ENCODE measurements at regions not wholly inside any gene's neighbourhood (a gene's known extent, or its start where the extent isn't known, plus 50 kb on each side); places are given as distances from the start of the nearest gene placed in this dataset.

DNA sequence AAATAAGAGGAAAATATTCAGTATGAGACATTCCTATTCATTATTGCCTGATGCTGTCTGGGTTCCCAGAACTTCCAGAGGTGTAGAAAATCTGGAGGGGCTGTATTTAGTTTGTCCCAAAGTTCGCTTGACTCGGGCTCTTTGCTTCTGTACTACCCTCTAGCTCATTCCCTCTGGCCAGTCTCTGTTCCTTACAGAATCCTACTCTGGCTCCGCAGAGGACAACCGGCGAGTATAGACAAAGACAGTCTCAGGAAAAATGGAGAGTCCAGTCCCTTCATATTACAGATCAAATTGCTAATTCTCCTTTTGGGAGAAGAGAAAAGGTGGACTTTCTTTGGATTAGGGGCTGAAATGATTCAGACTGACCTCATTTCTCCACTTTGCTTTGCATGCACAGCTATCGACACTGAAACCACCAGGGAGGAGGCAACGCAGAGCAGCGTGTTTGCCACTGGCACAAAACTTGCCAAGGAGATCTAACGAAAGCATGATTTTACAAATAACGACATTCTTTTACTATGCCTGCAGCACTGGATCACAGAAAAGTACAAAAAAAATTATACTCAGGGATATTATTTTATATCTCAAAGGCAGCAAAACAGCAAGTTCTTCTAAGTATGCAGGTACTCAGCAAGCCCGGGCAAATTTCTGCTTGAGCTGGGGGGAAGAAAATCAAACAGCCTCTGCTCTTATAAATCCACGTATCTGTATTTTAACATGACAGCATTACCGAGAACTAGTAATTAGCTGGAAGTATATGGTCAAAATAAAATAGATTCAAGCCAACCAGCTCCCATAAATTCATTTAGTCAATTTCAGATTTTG is 279.7 kb downstream of the NPR3 start:
- TF ChIP-seq, protein P1, sequence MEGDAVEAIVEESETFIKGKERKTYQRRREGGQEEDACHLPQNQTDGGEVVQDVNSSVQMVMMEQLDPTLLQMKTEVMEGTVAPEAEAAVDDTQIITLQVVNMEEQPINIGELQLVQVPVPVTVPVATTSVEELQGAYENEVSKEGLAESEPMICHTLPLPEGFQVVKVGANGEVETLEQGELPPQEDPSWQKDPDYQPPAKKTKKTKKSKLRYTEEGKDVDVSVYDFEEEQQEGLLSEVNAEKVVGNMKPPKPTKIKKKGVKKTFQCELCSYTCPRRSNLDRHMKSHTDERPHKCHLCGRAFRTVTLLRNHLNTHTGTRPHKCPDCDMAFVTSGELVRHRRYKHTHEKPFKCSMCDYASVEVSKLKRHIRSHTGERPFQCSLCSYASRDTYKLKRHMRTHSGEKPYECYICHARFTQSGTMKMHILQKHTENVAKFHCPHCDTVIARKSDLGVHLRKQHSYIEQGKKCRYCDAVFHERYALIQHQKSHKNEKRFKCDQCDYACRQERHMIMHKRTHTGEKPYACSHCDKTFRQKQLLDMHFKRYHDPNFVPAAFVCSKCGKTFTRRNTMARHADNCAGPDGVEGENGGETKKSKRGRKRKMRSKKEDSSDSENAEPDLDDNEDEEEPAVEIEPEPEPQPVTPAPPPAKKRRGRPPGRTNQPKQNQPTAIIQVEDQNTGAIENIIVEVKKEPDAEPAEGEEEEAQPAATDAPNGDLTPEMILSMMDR (IDR thresholded peaks at IDR 0.05; ENCODE audit: borderline replicate concordance, control extremely low read depth, extremely low read depth, insufficient read depth, missing control alignments) = no peak
- in situ Hi-C loops (cut with MboI; ENCODE audit: low sequenced_read_pairs, unreplicated experiment) = no loop called here
- DNase-seq (ENCODE audit: low spot score) = no peak

GRCh38 chr5:32991421-32991815 is 280.3 kb downstream of the NPR3 start:
- TF ChIP-seq, protein P1 (IDR thresholded peaks at IDR 0.05; ENCODE audit: borderline replicate concordance, control extremely low read depth, extremely low read depth, insufficient read depth, missing control alignments) = no peak
- DNase-seq (ENCODE audit: low spot score) = no peak
- in situ Hi-C loops (cut with MboI; ENCODE audit: low sequenced_read_pairs, unreplicated experiment) = no loop called here

DNA sequence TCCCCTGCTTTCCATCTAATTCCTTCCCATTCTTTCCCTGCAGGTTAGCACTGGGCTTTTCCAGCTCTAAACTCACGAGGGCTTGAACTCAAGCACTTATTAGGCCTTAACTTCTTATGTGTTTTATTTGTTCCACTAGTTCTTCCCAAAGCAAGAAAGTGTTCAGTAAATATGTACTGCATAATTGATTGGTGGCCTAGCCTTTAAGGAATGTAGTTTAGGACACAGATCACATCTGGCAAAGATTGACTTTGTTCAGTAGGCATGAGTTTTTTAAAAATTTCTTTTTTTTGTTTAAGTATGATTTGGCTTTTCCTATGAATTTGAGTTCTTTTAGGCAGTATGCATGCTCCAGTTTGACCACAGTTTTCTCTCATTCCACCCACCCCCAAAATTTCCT is 285.2 kb downstream of the NPR3 start:
- no peak for DNase-seq (ENCODE audit: low spot score)
- in situ Hi-C loops (cut with MboI; ENCODE audit: low sequenced_read_pairs, unreplicated experiment) = no loop called here

DNA sequence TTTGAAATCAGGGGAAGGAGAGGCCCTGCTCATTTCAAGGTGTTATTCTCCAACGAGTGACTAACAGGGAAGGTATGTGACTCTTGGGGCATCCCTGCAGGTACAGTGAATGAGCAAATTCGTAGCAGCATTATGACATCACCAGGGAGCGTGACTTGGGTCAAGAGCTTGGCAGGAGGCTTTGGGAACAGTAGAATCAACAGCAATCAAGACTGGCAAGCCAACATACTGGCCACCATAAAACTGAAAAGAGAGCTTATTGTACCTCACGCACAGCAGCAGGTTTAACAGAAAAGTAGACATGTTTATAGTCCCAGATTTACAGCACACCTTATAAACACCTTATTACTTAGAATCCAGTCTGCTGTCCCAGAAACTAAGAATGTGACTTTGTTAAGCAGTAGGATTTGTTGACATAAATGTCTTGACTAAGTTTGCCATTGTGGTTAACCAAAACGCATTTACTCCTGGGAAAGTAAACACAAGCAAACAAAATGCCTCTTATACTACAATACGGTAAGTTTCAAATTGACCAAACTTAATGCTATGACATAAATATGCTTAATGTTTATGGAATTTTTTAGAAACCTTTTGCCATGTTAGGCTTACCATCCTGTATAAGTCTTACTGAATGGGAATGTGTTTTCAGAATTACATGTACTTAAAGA is 297.8 kb downstream of the NPR3 start:
- in situ Hi-C loops (cut with MboI; ENCODE audit: low sequenced_read_pairs, unreplicated experiment) = no loop called here
- DNase-seq (ENCODE audit: low spot score) = no peak
- TF ChIP-seq, protein P1 (IDR thresholded peaks at IDR 0.05; ENCODE audit: borderline replicate concordance, control extremely low read depth, extremely low read depth, insufficient read depth, missing control alignments) = no peak

More for the DNA sequence above, 285.2 kb downstream of the NPR3 start:
- TF ChIP-seq, protein P1 (IDR thresholded peaks at IDR 0.05; ENCODE audit: borderline replicate concordance, control extremely low read depth, extremely low read depth, insufficient read depth, missing control alignments) = no peak

DNA sequence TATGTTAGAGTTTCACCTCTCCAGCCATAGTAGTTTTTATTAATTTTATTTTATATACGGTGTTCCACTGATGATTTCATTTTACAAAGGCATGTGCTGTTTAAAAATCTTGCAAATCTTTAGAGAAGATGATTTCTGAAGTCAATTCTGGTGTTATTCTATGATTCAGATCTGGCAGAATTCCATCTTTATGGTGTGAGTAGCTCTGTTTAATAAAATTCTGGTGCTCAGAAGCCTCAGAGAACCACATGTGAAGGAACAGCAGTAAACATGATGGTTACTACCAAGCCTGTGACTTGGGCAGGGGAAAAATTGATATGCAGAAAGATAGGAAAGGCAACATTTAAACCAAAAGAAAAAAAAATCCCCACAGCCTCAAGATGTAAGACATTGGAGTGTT is 299.7 kb downstream of the NPR3 start:
- in situ Hi-C loops (cut with MboI; ENCODE audit: low sequenced_read_pairs, unreplicated experiment) = no loop called here
- TF ChIP-seq, protein P1 (IDR thresholded peaks at IDR 0.05; ENCODE audit: borderline replicate concordance, control extremely low read depth, extremely low read depth, insufficient read depth, missing control alignments) = no peak

DNA sequence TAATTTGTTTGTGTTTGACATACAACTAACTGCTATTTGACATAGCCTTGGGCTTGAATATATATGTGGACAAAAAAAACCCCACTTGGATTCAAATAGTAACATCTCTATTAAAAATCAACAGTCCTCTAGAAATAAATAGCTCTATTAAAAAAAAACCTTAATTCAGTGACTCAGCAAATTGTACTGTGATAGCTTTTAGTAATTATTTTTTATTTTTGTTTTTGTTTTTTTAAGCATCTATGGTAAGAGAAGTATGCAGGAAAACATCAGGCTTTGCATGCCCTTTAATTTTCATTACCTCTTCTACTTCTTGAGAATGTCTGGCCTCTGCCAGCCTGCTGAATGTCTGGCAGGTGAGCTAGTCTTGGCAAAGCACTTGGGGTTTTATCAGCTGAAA is 300.7 kb downstream of the NPR3 start:
- TF ChIP-seq, protein P1 (IDR thresholded peaks at IDR 0.05; ENCODE audit: borderline replicate concordance, control extremely low read depth, extremely low read depth, insufficient read depth, missing control alignments) = no peak
- in situ Hi-C loops (cut with MboI; ENCODE audit: low sequenced_read_pairs, unreplicated experiment) = no loop called here
- no peak for DNase-seq (ENCODE audit: low spot score)

More for the DNA sequence above, 299.7 kb downstream of the NPR3 start:
- no peak for DNase-seq (ENCODE audit: low spot score)
